H9 (cell line): ENCODE measurements at regions not wholly inside any gene's neighbourhood (a gene's known extent, or its start where the extent isn't known, plus 50 kb on each side); places are given as distances from the start of the nearest gene placed in this dataset.

Experiments
- DNase-seq: peaks from one replicate; pipeline ENCODE4 v3.0.0-alpha.2; 2017
- H2AFZ ChIP-seq: one replicate; pipeline ENCODE4 v1.6.1; 2013; ENCODE audit warnings: mild to moderate bottlenecking, low read length, control low read depth, moderate library complexity
- H2AK5ac ChIP-seq: 2 replicates; pipeline ENCODE4 v1.6.1; 2013; ENCODE audit warnings: low read length, control low read depth, mixed read lengths; ENCODE audit not compliant: insufficient read length
- H2BK120ac ChIP-seq: one replicate; pipeline ENCODE4 v1.6.1; 2013; ENCODE audit warnings: low read depth, mild to moderate bottlenecking, low read length, control low read depth, inconsistent platforms; ENCODE audit not compliant: poor library complexity, severe bottlenecking
- H2BK12ac ChIP-seq: 2 replicates; pipeline ENCODE4 v1.6.1; 2013; ENCODE audit warnings: low read length, control low read depth, mixed read lengths, low read depth; ENCODE audit not compliant: insufficient read length
- H2BK15ac ChIP-seq: 2 replicates; pipeline ENCODE4 v1.6.1; 2013; ENCODE audit warnings: low read depth, low read length, control low read depth
- H2BK20ac ChIP-seq: one replicate; pipeline ENCODE4 v1.6.1; 2013; ENCODE audit warnings: low read depth, mild to moderate bottlenecking, low read length, control low read depth, inconsistent platforms; ENCODE audit not compliant: poor library complexity, severe bottlenecking
- H2BK5ac ChIP-seq: 2 replicates; pipeline ENCODE4 v1.6.1; 2013; ENCODE audit warnings: low read length, control low read depth, mixed read lengths; ENCODE audit not compliant: insufficient read length
- H3K14ac ChIP-seq: 2 replicates; pipeline ENCODE4 v1.6.1; 2013; ENCODE audit warnings: low read length, control low read depth; ENCODE audit not compliant: insufficient read depth
- H3K18ac ChIP-seq: 2 replicates; pipeline ENCODE4 v1.6.1; 2013; ENCODE audit warnings: low read depth, mild to moderate bottlenecking, mixed read lengths, low read length, control low read depth; ENCODE audit not compliant: insufficient read length
- H3K23ac ChIP-seq: 2 replicates; pipeline ENCODE4 v1.6.1; 2013; ENCODE audit warnings: low read length, control low read depth, mixed read lengths, low read depth; ENCODE audit not compliant: insufficient read length
- H3K23me2 ChIP-seq: 2 replicates; pipeline ENCODE4 v1.6.1; 2013; ENCODE audit warnings: low read depth, mild to moderate bottlenecking, mixed read lengths, low read length, control low read depth; ENCODE audit not compliant: insufficient read length, poor library complexity, severe bottlenecking
- H3K27ac ChIP-seq: 2 replicates; pipeline ENCODE4 v1.5.1; 2013; ENCODE audit warnings: low read length, control low read depth, mixed read lengths, low read depth; ENCODE audit not compliant: insufficient read length
- H3K27me3 ChIP-seq: 2 replicates; pipeline ENCODE4 v1.6.1; 2013; ENCODE audit warnings: low read length, control low read depth, inconsistent platforms; ENCODE audit not compliant: insufficient read depth
- H3K4ac ChIP-seq: 2 replicates; pipeline ENCODE4 v1.6.1; 2013; ENCODE audit warnings: low read depth, mild to moderate bottlenecking, control low read depth, inconsistent platforms, low read length, moderate library complexity
- H3K4me1 ChIP-seq: 2 replicates; pipeline ENCODE4 v1.6.1; 2013; ENCODE audit warnings: low read length, control low read depth, inconsistent platforms; ENCODE audit not compliant: insufficient read depth
- H3K4me2 ChIP-seq: 2 replicates; pipeline ENCODE4 v1.6.1; 2013; ENCODE audit warnings: low read length, control low read depth, mixed read lengths; ENCODE audit not compliant: insufficient read length, insufficient read depth
- H3K56ac ChIP-seq: 2 replicates; pipeline ENCODE4 v1.6.1; 2013; ENCODE audit warnings: low read depth, mild to moderate bottlenecking, mixed read lengths, low read length, control low read depth; ENCODE audit not compliant: insufficient read length
- H3K79me1 ChIP-seq: 2 replicates; pipeline ENCODE4 v1.6.1; 2013; ENCODE audit warnings: low read depth, mild to moderate bottlenecking, moderate library complexity, low read length, control low read depth, inconsistent platforms; ENCODE audit not compliant: insufficient read depth, poor library complexity, severe bottlenecking
- H3K79me2 ChIP-seq: 2 replicates; pipeline ENCODE4 v1.6.1; 2013; ENCODE audit warnings: low read length, control low read depth, inconsistent platforms; ENCODE audit not compliant: insufficient read depth
- H3K9ac ChIP-seq: 2 replicates; pipeline ENCODE4 v1.6.1; 2013; ENCODE audit warnings: low read length, control low read depth, mixed read lengths; ENCODE audit not compliant: insufficient read length; ENCODE audit errors: extremely low read depth
- H3K9me3 ChIP-seq: one replicate; pipeline ENCODE4 v1.6.1; 2013; ENCODE audit warnings: low read depth, low read length, inconsistent platforms; ENCODE audit not compliant: control insufficient read depth
- H3T11ph ChIP-seq: one replicate; pipeline ENCODE4 v1.6.1; 2013; ENCODE audit warnings: mild to moderate bottlenecking, low read length, control low read depth, inconsistent platforms
- H4K20me1 ChIP-seq: one replicate; pipeline ENCODE4 v1.6.1; 2013; ENCODE audit not compliant: control insufficient read depth, insufficient read length, insufficient read depth
- H4K5ac ChIP-seq: 2 replicates; pipeline ENCODE4 v1.6.1; 2013; ENCODE audit warnings: low read depth, mild to moderate bottlenecking, mixed read lengths, low read length, control low read depth; ENCODE audit not compliant: insufficient read length
- H4K8ac ChIP-seq: replicated peaks from 2 replicates; pipeline ENCODE4 v1.6.1; 2013; ENCODE audit warnings: low read length, control low read depth, mixed read lengths, low read depth; ENCODE audit not compliant: insufficient read length
- H4K91ac ChIP-seq: 2 replicates; pipeline ENCODE4 v1.6.1; 2013; ENCODE audit warnings: low read depth, mild to moderate bottlenecking, moderate library complexity, mixed read lengths, low read length, control low read depth; ENCODE audit not compliant: insufficient read length
- H3K27ac Mint-ChIP-seq, 3 experiments: 2 replicates in 2 of 3; 3 replicates in 1 of 3; pipeline ENCODE4 v1.8.0; 2020 to 2021; ENCODE audit warnings: mixed read lengths in 3 of 3, mild to moderate bottlenecking in 1 of 3, moderate library complexity in 1 of 3
- H3K27me3 Mint-ChIP-seq: 2 replicates; pipeline ENCODE4 v1.8.0; 2021; ENCODE audit warnings: low read depth, mild to moderate bottlenecking, moderate library complexity, mixed read lengths
- H3K36me3 Mint-ChIP-seq, 3 experiments: 2 replicates in 2 of 3; 3 replicates in 1 of 3; pipeline ENCODE4 v1.8.0; 2020 to 2021; ENCODE audit warnings: low read depth in 3 of 3, mixed read lengths in 3 of 3; ENCODE audit not compliant: insufficient read depth in 1 of 3
- H3K4me1 Mint-ChIP-seq, 2 experiments: 2 replicates each; pipeline ENCODE4 v1.8.0; 2020; ENCODE audit warnings: mixed read lengths in 2 of 2
- H3K4me3 Mint-ChIP-seq, 2 experiments: 2 replicates in 1 of 2; 3 replicates in 1 of 2; pipeline ENCODE4 v1.8.0; 2020 to 2021; ENCODE audit warnings: mild to moderate bottlenecking in 2 of 2, mixed read lengths in 2 of 2, moderate library complexity in 1 of 2
- H3K9me3 Mint-ChIP-seq, 2 experiments: 2 replicates in 1 of 2; 3 replicates in 1 of 2; pipeline ENCODE4 v1.8.0; 2020; ENCODE audit warnings: mild to moderate bottlenecking in 2 of 2, mixed read lengths in 2 of 2, moderate library complexity in 1 of 2
- CTCF ChIP-seq: fragments of 200-600 bp; sonication (generic); conservative IDR thresholded peaks from 3 replicates; pipeline ENCODE4 v1.8.0; 2021; ENCODE audit warnings: antibody characterized with exemption, mild to moderate bottlenecking
- WGBS: extraction: QIAGEN DNeasy Blood & Tissue Kit; methylation state at CpG from one replicate; pipeline ENCODE4 v1.1.7; 2013; ENCODE audit warnings: missing lambda C conversion rate, low lambda C conversion rate, mixed read lengths; ENCODE audit not compliant: insufficient read length; ENCODE audit errors: extremely low coverage; 5-methylcytosine and 5-hydroxymethylcytosine counted together

GRCh38 chr7:106517508-106517907, 143.4 kb downstream of the CCDC71L start:
- Histone ChIP-seq H4K5ac (no peak overlapping the region), H3K56ac (no peak overlapping the region), H3K4me1 (no peaks in the 10 kb centered on the region), H3K79me1 (no peaks in the 10 kb centered on the region), H3K23me2 (no peaks in the 10 kb centered on the region), H3K18ac (no peak overlapping the region), H3K9ac (no peak overlapping the region), H2BK15ac (no peak overlapping the region), H3T11ph (no peak overlapping the region), H2BK12ac (no peak overlapping the region), H3K4ac (no peak overlapping the region), H3K27ac (no peak overlapping the region), H2AK5ac (no peak overlapping the region), H2BK20ac (no peak overlapping the region), H4K91ac (no peak overlapping the region), H4K8ac (no peak overlapping the region), H3K4me2 (no peak overlapping the region), H4K20me1 (no peaks in the 10 kb centered on the region), H3K23ac (no peak overlapping the region), H3K79me2 (no peaks in the 10 kb centered on the region), H3K14ac (no peak overlapping the region), H2AFZ (no peak overlapping the region), H3K27me3 (no peaks in the 10 kb centered on the region), H2BK5ac (no peak overlapping the region), H2BK120ac (no peak overlapping the region), H3K9me3 (no peaks in the 10 kb centered on the region)
- Mint-ChIP-seq H3K27me3 (peaks cover 11% of the 10 kb centered on the region), H3K27ac (no peak overlapping the region), H3K4me1 (peaks cover 0 to 5% of the 10 kb centered on the region in 2 experiments; a peak in 1 of 4 replicates), H3K4me3 (no peak overlapping the region), H3K9me3 (no peaks in the 10 kb centered on the region; a peak in 1 of 5 replicates), H3K36me3 (no peaks in the 10 kb centered on the region)
- no peak for DNase-seq
- no peak for TF ChIP-seq CTCF
- WGBS, result no CpG with 5 or more reads among the region's 4 CpGs
